H1 (cell line): ENCODE measurements at regions not wholly inside any gene's neighbourhood (a gene's known extent, or its start where the extent isn't known, plus 50 kb on each side); places are given as distances from the start of the nearest gene placed in this dataset.

Experiments used
- POLR2AphosphoS5 ChIP-seq: IDR thresholded peaks from 2 replicates; pipeline ENCODE4 v1.6.1; 2011; ENCODE audit warnings: low read depth, low read length
- SP4 ChIP-seq: IDR thresholded peaks from 2 replicates; pipeline ENCODE4 v1.6.1; 2012; ENCODE audit warnings: low read length, inconsistent platforms
- TF ChIP-seq, protein P1 (sequence below): IDR thresholded peaks from 2 replicates; pipeline ENCODE4 v1.6.1; 2011; ENCODE audit warnings: low read depth, mild to moderate bottlenecking, low read length; ENCODE audit not compliant: insufficient read depth
- TF ChIP-seq, protein P2 (sequence below): IDR thresholded peaks from 2 replicates; pipeline ENCODE4 v1.6.1; 2012; ENCODE audit warnings: inconsistent platforms

DNA sequence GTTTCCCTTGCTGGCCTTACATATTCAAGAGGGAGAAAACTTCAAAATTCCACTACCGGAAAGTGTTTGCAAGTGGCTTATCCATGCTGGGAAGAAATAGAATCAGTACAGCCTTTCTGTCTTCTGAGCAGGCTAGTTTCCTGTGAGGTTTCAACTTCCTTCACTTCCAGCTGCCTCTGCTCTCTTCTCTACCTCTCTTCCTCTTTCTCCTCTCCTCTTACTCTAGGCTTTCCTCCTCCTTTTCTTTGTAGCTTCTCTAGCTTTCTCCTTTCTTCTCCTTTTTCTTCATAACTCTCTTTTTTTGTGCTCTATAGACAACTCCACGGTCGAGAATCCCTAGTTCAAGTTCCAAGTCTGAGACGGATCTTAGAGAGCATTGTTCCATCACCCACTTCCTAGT is 421.8 kb downstream of the ETS1 start (continued):
- no peak for TF ChIP-seq POLR2AphosphoS5
- no peak for TF ChIP-seq SP4
- TF ChIP-seq, protein P1, sequence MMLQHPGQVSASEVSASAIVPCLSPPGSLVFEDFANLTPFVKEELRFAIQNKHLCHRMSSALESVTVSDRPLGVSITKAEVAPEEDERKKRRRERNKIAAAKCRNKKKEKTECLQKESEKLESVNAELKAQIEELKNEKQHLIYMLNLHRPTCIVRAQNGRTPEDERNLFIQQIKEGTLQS: no peak
- TF ChIP-seq, protein P2, sequence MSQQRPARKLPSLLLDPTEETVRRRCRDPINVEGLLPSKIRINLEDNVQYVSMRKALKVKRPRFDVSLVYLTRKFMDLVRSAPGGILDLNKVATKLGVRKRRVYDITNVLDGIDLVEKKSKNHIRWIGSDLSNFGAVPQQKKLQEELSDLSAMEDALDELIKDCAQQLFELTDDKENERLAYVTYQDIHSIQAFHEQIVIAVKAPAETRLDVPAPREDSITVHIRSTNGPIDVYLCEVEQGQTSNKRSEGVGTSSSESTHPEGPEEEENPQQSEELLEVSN: no peak
